ENCODE measurements at regions not wholly inside any gene's neighbourhood (a gene's known extent, or its start where the extent isn't known, plus 50 kb on each side); places are given as distances from the start of the nearest gene placed in this dataset.

- TF ChIP-seq CTCF (IDR thresholded peaks at IDR 0.05; ENCODE audit: borderline replicate concordance, extremely low read depth, low read length, poor library complexity, severe bottlenecking) (no peak), EZH2 (IDR thresholded peaks at IDR 0.05; ENCODE audit: borderline replicate concordance, low read depth, low read length, severe bottlenecking) (no peak)
Observed at GRCh38 chrX:2574271-2574670, 73.5 kb upstream of the DHRSX start.
